Left ventricle myocardium superior (tissue), 1 donor: ENCODE measurements at regions not wholly inside any gene's neighbourhood (a gene's known extent, or its start where the extent isn't known, plus 50 kb on each side); places are given as distances from the start of the nearest gene placed in this dataset.

ENCODE experiments used
- ATAC-seq: fragments of 200-7000 bp; cut with Tn5 transposase; one replicate; pipeline ENCODE4 v1.9.1; 2020; ENCODE audit warnings: mild to moderate bottlenecking, moderate library complexity
- DNase-seq: peaks from one replicate; pipeline ENCODE4 v3.0.0-alpha.2; 2020
- intact Hi-C: fragments of 100-400 bp; cut with micrococcal nuclease; formaldehyde crosslinking; loops from one replicate; pipeline ENCODE4 v1.11.0; 2022
- donor health status: DM: no; HTN: yes; CAD: no; lungs with severe emphysema.

- ATAC-seq (no peak), DNase-seq (no peak)
- intact Hi-C loops, result no loop called here
These were observed 72.2 kb downstream of the PRDM9 start for GRCh38 chr5:23579566-23579965.

GRCh38 chr5:23583081-23583480 lies 75.7 kb downstream of the PRDM9 start:
- DNase-seq (no peak), ATAC-seq (no peak)

GRCh38 chr5:23588841-23589326 lies 81.5 kb downstream of the PRDM9 start:
- intact Hi-C loops, result no loop called here
- ATAC-seq (no peak), DNase-seq (no peak)

More at GRCh38 chr5:23583081-23583480, 75.7 kb downstream of the PRDM9 start:
- intact Hi-C loops, result no loop called here

GRCh38 chr5:23591250-23591649 lies 83.8 kb downstream of the PRDM9 start:
- ATAC-seq, result no peak

GRCh38 chr5:23606927-23607326 lies 99.5 kb downstream of the PRDM9 start:
- ATAC-seq (no peak), DNase-seq (no peak)
- intact Hi-C loops, result no loop called here

More at GRCh38 chr5:23591250-23591649, 83.8 kb downstream of the PRDM9 start:
- DNase-seq, result no peak
- intact Hi-C loops, result no loop called here

GRCh38 chr5:23612701-23613100 lies 105.3 kb downstream of the PRDM9 start:
- intact Hi-C loops, result no loop called here
- ATAC-seq (no peak), DNase-seq (no peak)

GRCh38 chr5:23613566-23613965 lies 106.2 kb downstream of the PRDM9 start:
- DNase-seq (no peak), ATAC-seq (no peak)
- intact Hi-C loops, result no loop called here

- intact Hi-C loops, result no loop called here
- DNase-seq (no peak), ATAC-seq (no peak)
These were observed 107.0 kb downstream of the PRDM9 start for GRCh38 chr5:23614422-23614821.

GRCh38 chr5:23626961-23627360 lies 119.6 kb downstream of the PRDM9 start:
- ATAC-seq (no peak), DNase-seq (no peak)
- intact Hi-C loops, result no loop called here

GRCh38 chr5:23627976-23628375 lies 120.6 kb downstream of the PRDM9 start:
- intact Hi-C loops, result no loop called here
- ATAC-seq, result no peak
- DNase-seq, result no peak

- ATAC-seq, result no peak
- intact Hi-C loops, result no loop called here
These were observed 122.0 kb downstream of the PRDM9 start for GRCh38 chr5:23629396-23629795.

GRCh38 chr5:23631302-23632045 lies 124.1 kb downstream of the PRDM9 start:
- ATAC-seq (peak; percentile 92), DNase-seq (no peak)
- intact Hi-C loops, result no loop called here

More at GRCh38 chr5:23629396-23629795, 122.0 kb downstream of the PRDM9 start:
- DNase-seq, result no peak

GRCh38 chr5:23635938-23636337 lies 128.5 kb downstream of the PRDM9 start:
- ATAC-seq (no peak), DNase-seq (no peak)
- intact Hi-C loops, result no loop called here

GRCh38 chr5:23639326-23639725 lies 131.9 kb downstream of the PRDM9 start:
- ATAC-seq (no peak), DNase-seq (no peak)
- intact Hi-C loops, result no loop called here

GRCh38 chr5:23648656-23649055 lies 141.2 kb downstream of the PRDM9 start:
- DNase-seq, result no peak
- ATAC-seq, result no peak
- intact Hi-C loops, result no loop called here

GRCh38 chr5:23649594-23649993 lies 142.2 kb downstream of the PRDM9 start:
- intact Hi-C loops, result no loop called here
- ATAC-seq (no peak), DNase-seq (no peak)

GRCh38 chr5:23655674-23656073 lies 148.3 kb downstream of the PRDM9 start:
- DNase-seq (no peak), ATAC-seq (no peak)
- intact Hi-C loops, result no loop called here

GRCh38 chr5:23675456-23675855 lies 168.0 kb downstream of the PRDM9 start:
- DNase-seq (no peak), ATAC-seq (no peak)
- intact Hi-C loops, result no loop called here

- DNase-seq (no peak), ATAC-seq (no peak)
- intact Hi-C loops, result no loop called here
These were observed 170.6 kb downstream of the PRDM9 start for GRCh38 chr5:23677996-23678395.

GRCh38 chr5:23684103-23684502 lies 176.7 kb downstream of the PRDM9 start:
- ATAC-seq (no peak), DNase-seq (no peak)
- intact Hi-C loops, result no loop called here
